NCI-H748 (cell line): ENCODE measurements at regions not wholly inside any gene's neighbourhood (a gene's known extent, or its start where the extent isn't known, plus 50 kb on each side); places are given as distances from the start of the nearest gene placed in this dataset.

Source experiments
- DNase-seq: peaks from one replicate; lab custom pipeline; 2025; ENCODE audit not compliant: unreplicated experiment; lab: John Stamatoyannopoulos, UW

DNA sequence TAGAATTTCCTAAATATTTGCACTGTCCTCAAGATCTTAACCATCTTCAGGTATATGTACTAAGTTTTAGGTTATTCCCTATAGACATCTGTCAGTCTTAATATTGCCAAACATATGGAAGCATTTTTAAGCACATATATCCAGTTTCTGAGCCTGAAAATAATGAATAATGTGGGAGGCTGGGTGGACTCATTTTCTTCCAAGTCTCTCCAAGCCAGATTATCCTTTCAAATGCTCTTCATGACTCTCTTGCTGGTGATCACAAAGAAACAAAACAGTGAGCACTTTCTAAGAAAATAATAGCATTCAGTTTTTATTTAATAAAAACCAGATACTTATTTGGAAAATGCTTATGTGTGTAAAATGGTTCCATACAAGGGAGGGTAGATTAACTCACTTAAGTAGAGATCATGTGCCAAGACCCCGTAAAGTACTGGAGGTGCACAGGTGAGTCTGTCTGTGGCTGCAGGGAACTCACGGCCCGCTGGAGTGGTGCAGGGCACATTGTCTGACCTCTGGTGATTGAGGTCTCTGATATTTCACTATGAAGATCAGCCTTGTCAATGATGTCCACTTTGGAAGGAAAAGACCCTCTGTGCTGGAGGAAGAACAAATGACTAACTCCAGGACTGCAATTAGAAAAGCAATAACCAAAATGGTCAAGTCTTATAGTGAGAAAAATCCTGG is 161.6 kb downstream of the TMEM18 start:
- DNase-seq = no peak

DNA sequence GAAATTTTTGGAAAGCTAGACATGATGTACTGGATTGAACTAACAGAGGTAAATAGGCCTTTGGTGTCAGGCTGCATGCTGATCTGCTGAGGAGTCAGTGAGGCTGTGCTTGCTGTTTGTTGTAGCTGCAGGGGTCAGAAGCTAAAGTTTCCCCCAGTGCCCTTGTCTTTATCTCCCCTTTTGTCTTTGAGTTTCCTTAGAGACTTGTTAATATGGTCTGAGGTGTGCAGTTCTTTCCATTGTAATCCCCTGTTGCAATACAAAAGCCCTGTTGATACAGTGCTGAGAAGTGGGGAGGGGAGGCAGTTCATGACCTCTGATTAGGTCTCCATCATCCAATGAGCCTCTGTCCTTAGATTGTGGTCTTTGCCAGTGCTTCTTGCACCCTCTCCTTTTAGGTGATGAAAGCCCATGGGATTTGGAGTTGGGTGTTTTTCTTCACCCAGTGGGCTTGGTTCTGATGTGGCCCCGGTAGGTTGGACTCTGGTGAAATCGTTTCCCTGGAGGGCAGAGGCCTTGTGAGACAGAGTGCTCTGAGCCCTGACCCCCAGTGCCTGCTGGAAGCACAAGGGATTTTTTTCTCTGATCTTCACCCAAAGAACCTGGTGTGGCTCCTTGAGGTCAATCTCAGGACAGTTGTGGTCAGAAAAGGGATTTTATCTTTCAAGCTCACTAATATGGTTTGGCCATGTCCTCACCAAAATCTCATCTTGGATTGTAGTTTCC is 163.1 kb downstream of the TMEM18 start:
- DNase-seq = no peak

DNA sequence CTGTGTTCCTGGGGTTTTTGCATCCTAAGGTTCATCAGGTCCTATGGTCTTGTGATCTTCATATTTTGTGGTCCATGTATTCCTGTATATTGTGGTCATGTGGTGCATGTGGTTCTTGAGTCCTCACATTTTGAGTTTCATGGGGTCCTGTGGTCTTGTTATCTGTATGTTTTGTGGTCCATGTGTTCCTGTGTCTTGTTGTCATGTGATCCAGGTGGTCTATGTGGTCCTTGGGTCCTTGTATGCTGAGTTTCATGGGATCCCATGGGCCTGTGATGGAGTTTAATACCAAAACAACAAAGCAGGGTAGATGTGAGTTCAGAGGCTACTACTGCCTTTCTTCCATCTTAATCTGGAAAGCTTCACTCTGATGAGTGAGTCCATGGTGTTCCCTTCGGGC is 166.4 kb downstream of the TMEM18 start:
- DNase-seq = no peak

DNA sequence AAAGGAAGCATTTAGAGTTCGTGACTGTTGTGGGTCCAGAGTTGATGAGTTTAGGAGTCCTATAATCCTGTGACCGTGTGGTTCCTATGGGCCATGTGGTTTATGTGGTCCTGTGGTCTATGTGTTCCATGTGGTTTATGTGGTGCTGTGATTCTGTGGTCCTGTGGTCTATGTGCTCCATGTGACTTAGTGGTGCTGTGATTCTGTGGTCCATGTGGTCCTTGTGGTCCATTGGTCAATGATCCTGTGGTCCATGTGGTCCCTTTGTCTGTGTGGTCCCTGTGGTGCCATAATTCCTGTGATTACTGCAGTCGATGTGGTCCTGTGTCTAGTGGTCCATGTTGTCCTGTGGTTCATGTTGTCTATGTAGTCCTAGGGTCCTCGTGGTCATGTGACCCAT is 167.3 kb downstream of the TMEM18 start:
- DNase-seq = no peak

DNA sequence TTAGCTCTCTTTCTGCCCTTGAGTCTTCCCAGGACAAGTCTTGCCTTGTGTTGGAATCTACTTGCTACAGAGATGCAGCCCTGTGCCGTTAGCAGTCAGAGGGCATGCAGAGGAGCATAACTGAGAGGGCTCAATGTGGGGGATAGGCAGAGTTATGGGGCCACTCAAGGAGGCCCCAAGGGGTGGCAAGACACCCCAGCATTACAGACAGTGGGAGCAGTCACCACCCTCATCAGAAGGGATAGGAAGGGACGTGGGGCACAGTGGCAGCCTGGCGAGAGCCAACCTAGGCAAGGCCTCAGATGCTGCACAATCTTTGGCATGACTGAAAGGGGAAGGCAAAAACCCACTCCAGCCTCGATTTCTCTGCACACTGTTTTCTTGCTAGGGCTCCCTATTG is 169.1 kb downstream of the TMEM18 start:
- DNase-seq = no peak

DNA sequence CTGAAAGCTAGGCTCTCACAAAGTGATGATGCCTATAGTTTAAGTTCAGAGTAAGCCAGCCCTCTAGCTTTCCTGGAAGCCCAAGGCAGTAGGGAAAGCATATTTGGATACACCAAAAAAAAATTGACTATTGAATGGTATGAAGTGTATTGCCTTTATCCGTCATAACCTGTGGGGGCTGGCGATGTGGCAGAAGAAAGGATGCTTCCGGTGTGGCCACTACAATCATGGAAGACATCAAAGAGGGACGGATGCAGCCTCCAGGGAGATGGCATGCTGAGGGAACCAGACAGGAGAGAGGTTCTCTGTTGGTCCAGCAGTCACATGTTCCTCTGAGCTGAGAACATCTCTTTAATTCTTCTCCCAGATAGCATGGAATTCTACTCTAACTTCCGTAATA is 170.3 kb downstream of the TMEM18 start:
- no peak for DNase-seq

DNA sequence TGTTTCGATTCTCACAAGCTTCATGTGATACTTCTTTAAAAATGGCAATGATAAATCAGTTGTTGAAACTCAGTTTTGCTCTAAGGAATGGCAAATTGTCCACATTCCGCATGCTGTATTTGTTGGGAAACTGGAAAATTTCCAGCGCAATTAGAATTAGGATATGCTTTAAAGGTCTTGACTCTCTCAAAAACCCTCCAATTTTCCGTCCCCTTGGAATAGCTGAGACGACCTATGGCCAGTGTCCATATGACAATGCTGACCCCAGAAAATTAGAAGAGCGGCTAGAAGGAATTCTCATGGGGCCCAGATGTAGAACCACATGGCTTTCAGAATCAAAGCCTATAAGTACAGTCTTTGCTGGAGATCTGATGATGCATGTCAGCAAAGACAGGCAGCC is 170.8 kb downstream of the TMEM18 start:
- no peak for DNase-seq

DNA sequence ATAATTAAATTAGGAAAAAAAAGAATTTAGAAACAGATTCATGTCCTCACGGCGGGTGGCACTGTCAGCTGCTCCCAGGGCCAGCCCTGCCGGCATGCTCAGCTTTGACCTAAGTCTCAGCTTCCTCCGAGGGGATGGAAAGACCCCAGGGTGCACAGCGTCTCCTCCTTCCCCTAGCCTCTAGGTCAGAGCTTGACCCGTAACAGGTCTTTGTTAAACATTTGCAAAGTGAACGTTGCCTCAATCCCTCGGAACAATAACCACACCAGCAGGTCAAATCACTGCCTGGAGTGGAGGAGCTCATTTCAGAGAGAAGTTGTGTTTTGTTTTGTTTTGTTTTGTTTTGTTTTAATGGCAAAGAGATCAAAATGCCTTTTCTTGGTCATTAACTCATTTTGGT is 171.3 kb downstream of the TMEM18 start:
- no peak for DNase-seq

DNA sequence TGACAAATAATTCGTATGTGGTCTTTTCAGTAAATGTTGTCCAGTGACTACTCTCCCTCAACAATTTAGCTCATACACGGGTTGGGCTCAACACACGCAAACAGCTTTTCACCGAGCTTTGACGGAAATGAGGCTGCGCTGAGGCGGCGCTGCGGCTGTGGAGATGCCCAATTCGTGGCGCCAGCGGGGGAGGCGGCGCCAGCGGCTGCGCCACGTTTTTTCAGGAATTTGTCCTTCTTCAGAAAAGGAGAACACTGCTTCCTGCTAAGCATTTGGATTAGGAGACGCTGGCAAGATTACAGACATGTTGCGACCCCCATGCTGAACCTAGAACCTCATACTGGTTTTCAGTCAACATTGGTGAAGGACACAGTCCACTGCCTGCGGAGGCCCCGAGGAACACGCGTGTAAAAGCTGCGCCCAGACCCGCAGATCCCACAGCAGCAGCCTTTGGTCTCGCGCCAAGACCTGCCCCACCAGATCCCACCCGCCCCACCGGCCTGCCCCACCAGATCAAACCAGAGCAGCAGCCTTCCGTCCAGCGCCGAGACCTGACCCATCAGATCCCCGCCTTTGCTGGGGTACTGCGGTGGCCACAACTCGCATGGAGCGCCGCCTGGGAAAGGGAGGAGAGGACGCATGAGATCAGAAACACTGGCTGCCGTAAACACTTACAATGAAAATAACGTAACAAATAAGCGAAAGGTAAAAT is 173.8 kb downstream of the TMEM18 start:
- DNase-seq = no peak

DNA sequence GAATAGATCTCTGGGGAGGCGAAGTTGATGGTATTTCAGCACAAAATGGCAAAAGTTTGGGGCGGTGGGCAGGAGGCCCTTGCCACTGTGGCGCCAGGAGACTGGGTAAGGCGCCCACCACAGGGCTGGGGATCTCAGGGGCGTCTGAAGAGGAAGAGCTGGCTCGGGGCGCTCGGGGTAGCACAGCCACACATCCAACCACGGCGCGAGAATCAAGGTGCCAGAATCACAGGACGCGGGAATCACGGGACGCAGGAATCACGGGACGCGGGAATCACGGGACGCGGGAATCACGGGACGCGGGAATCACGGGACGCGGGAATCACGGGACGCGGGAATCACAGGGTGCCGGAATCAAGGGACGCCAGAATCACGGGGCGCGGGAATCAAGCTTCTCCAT is 174.4 kb downstream of the TMEM18 start:
- DNase-seq = no peak

DNA sequence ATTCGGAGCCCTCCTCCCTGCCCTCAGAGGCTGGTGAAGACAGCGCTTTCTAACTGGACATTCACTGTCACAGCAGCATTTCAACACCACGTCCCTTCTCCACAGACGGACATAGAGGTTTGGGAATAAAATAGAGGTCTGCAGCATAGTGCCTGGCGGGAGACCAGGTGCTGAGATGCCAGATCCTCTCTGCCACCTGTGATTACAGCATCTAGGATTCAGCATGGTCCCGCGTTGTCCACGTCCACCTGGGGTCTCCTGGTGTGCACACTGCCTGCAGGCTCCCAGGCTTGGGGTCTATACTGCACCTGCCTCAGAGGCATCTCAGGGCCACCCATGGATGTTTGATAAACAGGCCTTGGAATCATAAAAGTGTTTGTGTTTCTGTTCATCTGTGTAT is 175.5 kb downstream of the TMEM18 start:
- no peak for DNase-seq

DNA sequence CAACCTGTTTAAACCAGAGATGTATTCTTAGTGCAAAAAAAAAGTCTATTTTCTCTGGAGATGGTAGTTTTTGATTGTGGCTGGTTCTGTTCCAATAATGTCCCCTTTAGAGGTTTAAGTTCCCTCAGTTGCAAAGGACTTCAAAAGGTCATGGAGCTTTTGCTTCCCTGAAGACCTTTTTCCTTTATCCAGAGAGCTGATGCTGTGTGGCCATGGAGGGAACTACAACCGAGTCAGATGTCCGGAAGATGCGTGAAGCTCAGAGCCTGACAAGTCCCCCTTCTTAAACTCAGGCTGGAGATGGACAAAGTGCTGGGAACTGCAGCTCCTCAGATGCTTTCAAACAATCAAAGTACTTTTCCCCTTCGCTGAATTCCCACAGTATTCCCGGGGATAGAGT is 176.1 kb downstream of the TMEM18 start:
- DNase-seq = no peak

DNA sequence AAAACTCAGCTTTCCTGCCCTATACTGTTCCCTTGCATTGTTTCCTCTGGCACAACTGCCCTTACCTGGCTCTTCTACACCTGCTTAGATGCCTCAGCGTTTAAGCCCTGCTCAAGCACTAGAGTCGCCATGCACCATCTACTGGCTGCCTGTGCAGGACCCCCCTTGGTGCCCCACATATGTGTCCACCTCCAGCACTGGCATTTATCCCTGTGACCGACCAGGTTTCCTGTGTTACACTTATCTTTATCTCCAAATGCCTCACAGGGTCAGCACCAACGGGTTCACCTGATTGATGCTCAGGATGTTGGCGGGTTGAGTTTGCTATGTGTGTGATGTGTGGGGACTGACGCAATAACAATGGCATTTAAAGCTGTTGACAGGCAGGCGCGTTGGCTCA is 177.5 kb downstream of the TMEM18 start:
- no peak for DNase-seq

DNA sequence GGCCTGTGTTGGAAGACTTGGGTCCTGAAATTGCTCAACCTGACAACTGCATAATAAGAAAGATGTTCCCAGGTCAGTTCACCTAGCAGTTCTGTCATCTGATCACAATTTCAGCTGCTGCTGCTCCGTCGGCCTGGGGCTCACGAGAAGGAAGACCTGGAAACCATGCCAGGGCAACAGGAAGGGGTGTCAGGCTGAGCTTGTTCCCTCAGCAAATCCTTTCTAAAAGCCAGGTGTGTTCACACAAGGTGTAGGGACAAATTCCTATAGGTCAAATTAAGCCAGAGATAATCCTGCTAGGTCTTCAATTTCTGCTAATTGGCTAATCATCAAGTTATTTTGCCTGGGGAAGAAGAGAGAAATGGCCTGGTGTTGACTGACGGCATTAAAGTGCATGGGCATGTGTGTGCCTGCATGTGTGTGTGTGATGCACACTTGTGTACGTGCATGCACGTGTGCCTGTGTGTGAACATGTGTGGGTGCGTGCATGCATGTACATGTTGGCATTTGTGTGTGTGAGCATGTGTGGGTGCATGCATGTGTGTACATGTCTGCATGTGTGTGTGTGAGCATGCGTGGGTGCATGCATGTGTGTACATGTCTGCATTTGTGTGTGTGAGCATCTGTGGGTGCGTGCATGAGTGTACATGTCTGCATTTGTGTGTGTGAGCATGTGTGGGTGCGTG is 178.6 kb downstream of the TMEM18 start:
- no peak for DNase-seq

DNA sequence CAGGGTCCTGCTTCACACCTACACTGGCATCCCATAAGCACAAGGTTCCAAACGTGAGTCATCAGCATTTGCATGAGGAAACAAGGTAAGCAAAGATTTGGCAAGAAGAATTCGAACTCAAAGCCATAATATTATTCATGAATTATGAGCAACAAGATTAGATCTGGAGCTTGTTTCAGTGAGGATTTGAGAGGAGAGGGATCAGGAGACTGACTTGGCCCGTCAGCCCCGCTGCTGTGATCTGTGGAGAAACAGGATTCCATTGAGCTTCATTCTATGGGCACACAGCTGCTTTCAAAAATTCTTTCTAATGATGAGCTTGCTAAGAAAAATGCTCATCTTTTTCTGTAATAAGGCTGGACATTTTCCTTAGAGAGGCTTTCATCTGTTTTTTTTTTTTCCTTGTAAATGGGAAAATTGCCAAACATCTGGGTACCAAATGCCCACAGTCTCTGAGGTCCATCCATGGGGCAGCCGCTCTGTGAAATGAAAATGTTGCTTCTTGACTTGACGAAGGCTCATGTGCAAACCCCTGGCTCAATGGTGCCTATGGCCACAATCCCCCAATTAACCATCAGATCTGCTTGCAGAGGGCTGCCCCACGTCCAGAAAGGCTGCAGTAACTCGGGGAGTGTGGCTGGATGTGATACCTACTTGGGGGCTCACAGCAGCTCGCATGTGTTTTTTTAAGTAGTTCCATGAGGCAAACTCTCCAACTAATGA is 179.3 kb downstream of the TMEM18 start:
- no peak for DNase-seq

DNA sequence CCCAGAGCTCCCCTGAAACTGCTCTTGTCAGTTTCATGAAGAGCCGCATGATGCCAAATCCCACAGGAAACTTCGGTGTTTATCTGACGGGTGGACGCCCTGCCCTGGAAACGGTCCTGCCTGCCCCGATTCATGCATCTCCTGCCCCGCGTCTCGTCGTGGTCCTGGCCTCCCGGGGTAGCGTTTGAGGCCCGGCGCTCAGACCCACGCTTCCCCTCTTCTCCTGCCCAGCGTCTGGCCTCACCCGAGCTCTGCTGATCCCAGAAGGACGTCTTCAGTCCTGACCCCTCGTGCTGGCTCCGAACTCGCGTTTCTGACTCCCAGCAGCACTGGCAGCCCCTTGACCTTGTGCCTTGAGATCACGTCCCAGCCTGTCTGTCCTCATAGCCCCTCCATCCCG is 180.5 kb downstream of the TMEM18 start:
- no peak for DNase-seq

DNA sequence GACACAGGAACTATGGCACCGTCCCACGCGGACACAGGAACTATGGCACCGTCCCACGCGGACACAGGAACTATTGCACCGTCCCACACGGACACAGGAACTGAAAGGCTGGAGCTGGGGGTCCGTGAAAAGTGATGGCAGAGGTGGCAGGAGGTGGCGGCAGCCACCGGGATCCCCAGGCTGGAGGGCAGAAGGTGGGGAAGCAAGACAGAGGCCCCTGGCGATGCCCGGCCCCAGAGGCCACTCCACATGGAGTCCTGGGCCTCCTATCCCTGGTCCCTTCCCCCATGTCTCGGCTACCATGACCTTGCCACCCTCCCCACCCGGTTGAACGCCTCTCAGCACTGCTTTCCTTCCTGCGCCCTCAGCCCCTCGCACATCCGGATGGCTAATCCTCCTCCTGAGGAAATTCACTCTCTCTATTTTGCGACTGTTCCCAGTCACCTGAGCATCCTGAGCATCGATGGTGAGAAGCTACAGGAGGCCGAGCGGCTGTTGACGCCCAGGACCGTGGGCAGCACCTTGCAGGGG is 181.4 kb downstream of the TMEM18 start:
- DNase-seq = no peak

DNA sequence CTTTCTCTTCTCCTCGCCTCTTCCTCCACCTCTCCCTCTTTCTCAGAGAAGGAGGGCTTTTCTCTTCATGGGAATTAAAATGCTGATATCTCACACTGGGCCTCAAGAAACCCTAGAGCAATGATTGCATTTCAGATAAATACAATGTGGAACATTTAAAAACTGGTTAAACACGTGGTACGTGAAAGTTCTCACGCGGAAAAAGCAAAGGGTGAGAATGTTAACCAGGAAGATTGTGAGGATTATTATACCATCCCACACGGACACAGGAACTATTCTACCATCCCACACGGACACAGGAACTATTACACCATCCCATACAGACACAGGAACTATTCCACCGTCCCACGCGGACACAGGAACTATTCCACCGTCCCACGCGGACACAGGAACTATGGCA is 182.4 kb downstream of the TMEM18 start:
- DNase-seq = no peak

DNA sequence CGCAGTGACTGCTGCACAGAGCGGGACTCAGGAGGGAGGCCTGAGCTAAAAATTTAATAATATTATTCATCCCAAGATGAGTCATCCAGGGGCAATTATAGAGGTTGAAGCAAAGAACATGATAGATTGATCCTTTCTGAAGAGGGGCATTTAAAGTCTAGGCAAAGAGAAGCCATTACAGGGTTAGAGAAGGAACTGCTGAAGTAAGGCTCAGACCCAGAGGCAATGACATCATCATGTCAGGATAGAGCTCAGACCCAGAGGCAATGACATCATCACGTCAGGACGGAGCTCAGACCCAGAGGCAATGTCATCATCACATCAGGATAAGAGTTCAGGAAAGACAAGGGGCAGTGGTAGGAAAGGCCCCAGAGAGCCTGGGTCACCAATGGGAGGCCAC is 184.0 kb downstream of the TMEM18 start:
- DNase-seq = no peak

DNA sequence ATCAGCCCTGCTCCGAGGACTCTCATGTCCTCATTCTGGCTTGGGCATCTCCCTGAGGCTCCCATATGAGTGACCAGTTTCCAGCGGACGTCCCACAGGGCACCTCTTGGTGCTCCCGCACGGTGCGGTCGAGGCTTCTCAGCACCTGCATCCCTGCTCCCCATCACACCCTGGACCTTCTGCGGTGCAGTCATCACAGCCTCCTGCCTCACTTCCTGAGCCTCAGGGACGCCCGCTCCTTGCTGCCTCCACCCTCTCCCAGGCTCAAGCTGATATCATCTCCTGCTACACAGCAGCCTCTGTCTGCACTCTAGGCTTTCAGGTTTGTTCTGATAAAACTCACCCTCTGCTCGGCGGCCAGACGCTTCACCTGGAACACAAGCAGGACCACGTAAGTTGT is 185.0 kb downstream of the TMEM18 start:
- DNase-seq = no peak

DNA sequence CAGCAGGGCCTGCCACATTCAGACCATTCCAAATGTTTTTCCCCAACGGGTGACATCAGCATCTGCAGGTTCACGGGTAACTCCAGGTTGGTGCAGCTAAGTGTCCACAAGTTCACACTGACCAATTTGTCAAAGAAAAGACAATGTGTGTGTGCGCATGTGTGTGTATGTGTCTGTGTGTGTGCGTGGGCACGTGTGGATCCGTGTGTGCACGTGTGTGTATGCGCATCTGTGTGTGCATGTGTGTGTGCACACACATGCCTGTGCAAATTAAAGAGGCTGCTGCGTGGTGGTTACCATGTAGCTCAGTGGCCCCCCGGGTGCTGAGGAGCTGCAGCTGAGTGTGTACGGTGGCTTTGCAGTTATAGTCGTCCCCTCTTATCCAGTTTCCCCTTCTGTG is 187.4 kb downstream of the TMEM18 start:
- no peak for DNase-seq
